Liver (tissue), 8 donors: ENCODE measurements at regions not wholly inside any gene's neighbourhood (a gene's known extent, or its start where the extent isn't known, plus 50 kb on each side); places are given as distances from the start of the nearest gene placed in this dataset.

Experiments
- DNase-seq: peaks from one replicate; pipeline ENCODE4 v3.0.0-alpha.2; 2017; ENCODE audit warnings: low spot score
- H3K27ac ChIP-seq, 2 donors: one replicate each; pipeline ENCODE4 v1.7.0; 2013; ENCODE audit warnings: inconsistent platforms in 2 of 2, low read length in 2 of 2, control low read depth in 1 of 2, low read depth in 1 of 2, mild to moderate bottlenecking in 1 of 2
- H3K27me3 ChIP-seq, 4 donors: one replicate each; pipeline versions ENCODE4 v1.6.1 to v1.7.0; 2013; ENCODE audit warnings: low read length in 3 of 4, inconsistent platforms in 1 of 4, mild to moderate bottlenecking in 1 of 4, moderate library complexity in 1 of 4; ENCODE audit not compliant: control insufficient read depth in 4 of 4, insufficient read depth in 4 of 4
- H3K36me3 ChIP-seq, 4 donors: one replicate each; pipeline versions ENCODE4 v1.6.1 to v1.7.0; 2013; ENCODE audit warnings: low read length in 3 of 4, mild to moderate bottlenecking in 3 of 4, low read depth in 1 of 4, moderate library complexity in 1 of 4; ENCODE audit not compliant: control insufficient read depth in 4 of 4, insufficient read depth in 3 of 4
- H3K4me1 ChIP-seq, 4 donors: one replicate each; pipeline versions ENCODE4 v1.6.1 to v1.7.0; 2013; ENCODE audit warnings: low read length in 3 of 4, mild to moderate bottlenecking in 3 of 4, moderate library complexity in 1 of 4; ENCODE audit not compliant: control insufficient read depth in 4 of 4, insufficient read depth in 4 of 4
- H3K4me3 ChIP-seq, 3 donors: one replicate each; pipeline versions ENCODE4 v1.6.1 to v1.7.0; 2013; ENCODE audit warnings: low read length in 3 of 3, control low read depth in 1 of 3, low read depth in 1 of 3, mild to moderate bottlenecking in 1 of 3
- H3K9ac ChIP-seq, 2 donors: one replicate each; pipeline ENCODE4 v1.7.0; 2013; ENCODE audit warnings: low read length in 2 of 2, mild to moderate bottlenecking in 2 of 2, moderate library complexity in 2 of 2, control low read depth in 1 of 2, low read depth in 1 of 2
- H3K9me3 ChIP-seq, 4 donors: one replicate each; pipeline versions ENCODE4 v1.6.1 to v1.7.0; 2013; ENCODE audit warnings: low read length in 3 of 4; ENCODE audit not compliant: control insufficient read depth in 4 of 4
- ATF3 ChIP-seq: IDR thresholded peaks from 2 replicates; pipeline ENCODE4 v1.6.1; 2016; ENCODE audit warnings: antibody characterized with exemption
- CTCF ChIP-seq: fragments of 150-350 bp; IDR thresholded peaks from 2 replicates; pipeline ENCODE4 v1.5.1; 2017; ENCODE audit warnings: improper control_type of control experiment, low read depth, low read length; ENCODE audit not compliant: missing input control
- EGR1 ChIP-seq, 2 donors: IDR thresholded peaks; 2 replicates each; pipeline ENCODE4 v1.6.1; 2016 to 2018; ENCODE audit warnings: antibody characterized with exemption in 2 of 2, low read depth in 2 of 2
- FOXA1 ChIP-seq: IDR thresholded peaks from 2 replicates; pipeline ENCODE4 v1.6.1; 2016; ENCODE audit warnings: antibody characterized with exemption
- FOXA2 ChIP-seq: IDR thresholded peaks from 2 replicates; pipeline ENCODE4 v1.6.1; 2016; ENCODE audit warnings: antibody characterized with exemption
- HNF4A ChIP-seq, 2 donors: conservative IDR thresholded peaks; 2 replicates each; pipeline ENCODE4 v1.6.1; 2016; ENCODE audit warnings: antibody characterized with exemption in 2 of 2, mild to moderate bottlenecking in 2 of 2
- JUND ChIP-seq, 2 donors: IDR thresholded peaks; 2 replicates each; pipeline ENCODE4 v1.6.1; 2016; ENCODE audit warnings: antibody characterized with exemption in 2 of 2
- MAX ChIP-seq: IDR thresholded peaks from 2 replicates; pipeline ENCODE4 v1.6.1; 2016; ENCODE audit warnings: antibody characterized with exemption
- RAD21 ChIP-seq, 2 donors: IDR thresholded peaks; 2 replicates each; pipeline ENCODE4 v1.6.1; 2016; ENCODE audit warnings: antibody characterized with exemption in 2 of 2, mild to moderate bottlenecking in 2 of 2
- REST ChIP-seq: IDR thresholded peaks from 2 replicates; pipeline ENCODE4 v1.6.1; 2016; ENCODE audit warnings: antibody characterized with exemption, mild to moderate bottlenecking
- RXRA ChIP-seq, 2 donors: IDR thresholded peaks; 2 replicates each; pipeline ENCODE4 v1.6.1; 2017 to 2018; ENCODE audit warnings: antibody characterized with exemption in 2 of 2, mild to moderate bottlenecking in 1 of 2
- SP1 ChIP-seq: IDR thresholded peaks from 2 replicates; pipeline ENCODE4 v1.6.1; 2018; ENCODE audit warnings: antibody characterized with exemption, mild to moderate bottlenecking
- TAF1 ChIP-seq: conservative IDR thresholded peaks from 2 replicates; pipeline ENCODE4 v1.6.1; 2016; ENCODE audit warnings: antibody characterized with exemption, mild to moderate bottlenecking
- YY1 ChIP-seq: IDR thresholded peaks from 2 replicates; pipeline ENCODE4 v1.6.1; 2016; ENCODE audit warnings: antibody characterized with exemption, mild to moderate bottlenecking
- WGBS: extraction: QIAGEN DNeasy Blood & Tissue Kit; methylation state at CpG from one replicate; pipeline ENCODE4 v1.1.7; 2013; 5-methylcytosine and 5-hydroxymethylcytosine counted together
- donor health status: healthy.
- donor health status: healthy.
- donor health status: healthy.
- donor health status: healthy.
- donor health status: healthy.

- no peaks in the 10 kb centered on the region for H3K27me3 ChIP-seq
- TF ChIP-seq SP1 = no peak
- no peak for TF ChIP-seq TAF1
- TF ChIP-seq FOXA2 = no peak
- no peak for TF ChIP-seq EGR1 (IDR thresholded peaks at IDR 0.05; ENCODE audit: low read depth in 2 of 2)
- no peak overlapping the region for H3K4me3 ChIP-seq
- H3K27ac ChIP-seq = no peak overlapping the region
- DNase-seq = no peak
- no peak overlapping the region for H3K9ac ChIP-seq
- no peaks in the 10 kb centered on the region for H3K36me3 ChIP-seq
- H3K9me3 ChIP-seq = no peaks in the 10 kb centered on the region
- H3K4me1 ChIP-seq = no peaks in the 10 kb centered on the region
- 31% methylated on average over 2 of the region's 2 CpGs for WGBS
These were observed 112.0 kb upstream of the PDGFD start for GRCh38 chr11:104275992-104276391.

GRCh38 chr11:104260456-104260855, 96.5 kb upstream of the PDGFD start:
- DNase-seq = no peak
- H3K4me3 ChIP-seq = no peak overlapping the region
- no peaks in the 10 kb centered on the region for H3K4me1 ChIP-seq
- TF ChIP-seq HNF4A (conservative IDR thresholded peaks at IDR 0.05) = no peak
- no peak for TF ChIP-seq RAD21 (IDR thresholded peaks at IDR 0.05)
- no peak for TF ChIP-seq JUND (IDR thresholded peaks at IDR 0.05)
- TF ChIP-seq RXRA (IDR thresholded peaks at IDR 0.05) = no peak
- TF ChIP-seq YY1 = no peak
- TF ChIP-seq TAF1 = no peak
- no peak for TF ChIP-seq REST
- H3K9ac ChIP-seq = no peak overlapping the region
- no peaks in the 10 kb centered on the region for H3K36me3 ChIP-seq
- peaks cover 0 to 2% (median 0%) of the 10 kb centered on the region in 4 donors for H3K27me3 ChIP-seq
- no peak overlapping the region for H3K27ac ChIP-seq
- H3K9me3 ChIP-seq = no peaks in the 10 kb centered on the region
- WGBS = 67% methylated on average over 2 of the region's 2 CpGs

- Histone ChIP-seq H3K27me3 (no peaks in the 10 kb centered on the region), H3K4me3 (no peak overlapping the region), H3K27ac (no peak overlapping the region), H3K4me1 (no peaks in the 10 kb centered on the region), H3K36me3 (no peaks in the 10 kb centered on the region), H3K9ac (no peak overlapping the region), H3K9me3 (no peaks in the 10 kb centered on the region)
- TF ChIP-seq MAX = no peak
- no peak for TF ChIP-seq YY1
- TF ChIP-seq TAF1 = no peak
- TF ChIP-seq ATF3 = no peak
- TF ChIP-seq EGR1 (IDR thresholded peaks at IDR 0.05; ENCODE audit: low read depth in 2 of 2) = no peak
- TF ChIP-seq FOXA1 = no peak
- no peak for TF ChIP-seq CTCF
- TF ChIP-seq SP1 = no peak
- DNase-seq = no peak
- WGBS = 43% methylated on average over 4 of the region's 4 CpGs
These were observed 95.2 kb upstream of the PDGFD start for GRCh38 chr11:104259121-104259610.
